ENCODE measurements at regions not wholly inside any gene's neighbourhood (a gene's known extent, or its start where the extent isn't known, plus 50 kb on each side); places are given as distances from the start of the nearest gene placed in this dataset.

GRCh38 chr19:20359933-20360720, 193.1 kb downstream of the ZNF486 start:
- no peak for TF ChIP-seq RFX5 (IDR thresholded peaks at IDR 0.05; ENCODE audit: low read length)
- TF ChIP-seq, protein P1, sequence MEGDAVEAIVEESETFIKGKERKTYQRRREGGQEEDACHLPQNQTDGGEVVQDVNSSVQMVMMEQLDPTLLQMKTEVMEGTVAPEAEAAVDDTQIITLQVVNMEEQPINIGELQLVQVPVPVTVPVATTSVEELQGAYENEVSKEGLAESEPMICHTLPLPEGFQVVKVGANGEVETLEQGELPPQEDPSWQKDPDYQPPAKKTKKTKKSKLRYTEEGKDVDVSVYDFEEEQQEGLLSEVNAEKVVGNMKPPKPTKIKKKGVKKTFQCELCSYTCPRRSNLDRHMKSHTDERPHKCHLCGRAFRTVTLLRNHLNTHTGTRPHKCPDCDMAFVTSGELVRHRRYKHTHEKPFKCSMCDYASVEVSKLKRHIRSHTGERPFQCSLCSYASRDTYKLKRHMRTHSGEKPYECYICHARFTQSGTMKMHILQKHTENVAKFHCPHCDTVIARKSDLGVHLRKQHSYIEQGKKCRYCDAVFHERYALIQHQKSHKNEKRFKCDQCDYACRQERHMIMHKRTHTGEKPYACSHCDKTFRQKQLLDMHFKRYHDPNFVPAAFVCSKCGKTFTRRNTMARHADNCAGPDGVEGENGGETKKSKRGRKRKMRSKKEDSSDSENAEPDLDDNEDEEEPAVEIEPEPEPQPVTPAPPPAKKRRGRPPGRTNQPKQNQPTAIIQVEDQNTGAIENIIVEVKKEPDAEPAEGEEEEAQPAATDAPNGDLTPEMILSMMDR (IDR thresholded peaks at IDR 0.05), result 0 out of 2 replicates have a peak, but pooled peaks have one; percentile 7
- TF ChIP-seq, protein P2, sequence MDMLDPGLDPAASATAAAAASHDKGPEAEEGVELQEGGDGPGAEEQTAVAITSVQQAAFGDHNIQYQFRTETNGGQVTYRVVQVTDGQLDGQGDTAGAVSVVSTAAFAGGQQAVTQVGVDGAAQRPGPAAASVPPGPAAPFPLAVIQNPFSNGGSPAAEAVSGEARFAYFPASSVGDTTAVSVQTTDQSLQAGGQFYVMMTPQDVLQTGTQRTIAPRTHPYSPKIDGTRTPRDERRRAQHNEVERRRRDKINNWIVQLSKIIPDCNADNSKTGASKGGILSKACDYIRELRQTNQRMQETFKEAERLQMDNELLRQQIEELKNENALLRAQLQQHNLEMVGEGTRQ (IDR thresholded peaks at IDR 0.05; ENCODE audit: borderline replicate concordance, low read depth, low read length), result no peak
- TF ChIP-seq GATA2 (CRISPR knock-in tag; IDR thresholded peaks at IDR 0.05), result no peak
- TF ChIP-seq TCF12 (IDR thresholded peaks at IDR 0.05), result no peak
- TF ChIP-seq EP300 (IDR thresholded peaks at IDR 0.05; ENCODE audit: borderline replicate concordance in 1 of 2, low read depth in 1 of 2, low read length in 1 of 2), result no peak
- no peak for TF ChIP-seq POLR2AphosphoS5 (IDR thresholded peaks at IDR 0.05; ENCODE audit: low read depth, low read length)
- TF ChIP-seq FOSL2 (IDR thresholded peaks at IDR 0.05; ENCODE audit: borderline replicate concordance, low read depth), result no peak

All from SK-N-SH (cell line).